D721Med (cell line): ENCODE measurements at regions not wholly inside any gene's neighbourhood (a gene's known extent, or its start where the extent isn't known, plus 50 kb on each side); places are given as distances from the start of the nearest gene placed in this dataset.
"Not testable (repeated sequence)": the region's sequence is repeated elsewhere in the genome, so short reads cannot be mapped to it uniquely, and the experiment has no call there.

ENCODE experiments used
- DNase-seq: peaks from one replicate; pipeline ENCODE4 v3.0.0; 2011; ENCODE audit warnings: low spot score; ENCODE audit not compliant: insufficient read length
- FAIRE-seq: peaks from 2 replicates; lab custom pipeline; 2011; peaks lifted over from hg19 to GRCh38; lab: Jason Lieb, UNC
- TF ChIP-seq, protein P1 (sequence below): IDR thresholded peaks from 2 replicates; pipeline ENCODE4 v1.5.1; 2012; ENCODE audit warnings: mild to moderate bottlenecking, control low read depth; ENCODE audit not compliant: insufficient read depth; ENCODE audit errors: missing control alignments

DNA sequence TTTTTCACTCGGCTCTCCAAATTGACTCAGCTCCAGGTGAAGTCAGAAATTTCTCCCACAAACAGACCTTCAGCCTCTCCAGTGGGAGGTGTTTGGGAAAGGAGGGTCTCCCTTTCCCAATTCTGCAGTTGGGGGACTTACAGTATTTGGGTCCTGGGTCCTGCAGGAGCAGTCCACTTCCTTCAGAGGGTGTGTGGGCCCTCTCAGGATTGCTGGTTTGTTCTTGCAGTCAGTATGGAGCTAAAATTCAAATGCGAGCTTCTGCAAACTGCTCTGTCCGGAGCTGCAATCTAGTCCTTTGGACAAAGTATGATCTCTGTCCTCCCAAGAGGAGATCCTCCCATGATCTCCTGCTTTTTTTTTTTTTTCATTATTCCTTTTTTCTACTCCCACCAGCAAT is 87.9 kb upstream of the MSTN start:
- TF ChIP-seq, protein P1, sequence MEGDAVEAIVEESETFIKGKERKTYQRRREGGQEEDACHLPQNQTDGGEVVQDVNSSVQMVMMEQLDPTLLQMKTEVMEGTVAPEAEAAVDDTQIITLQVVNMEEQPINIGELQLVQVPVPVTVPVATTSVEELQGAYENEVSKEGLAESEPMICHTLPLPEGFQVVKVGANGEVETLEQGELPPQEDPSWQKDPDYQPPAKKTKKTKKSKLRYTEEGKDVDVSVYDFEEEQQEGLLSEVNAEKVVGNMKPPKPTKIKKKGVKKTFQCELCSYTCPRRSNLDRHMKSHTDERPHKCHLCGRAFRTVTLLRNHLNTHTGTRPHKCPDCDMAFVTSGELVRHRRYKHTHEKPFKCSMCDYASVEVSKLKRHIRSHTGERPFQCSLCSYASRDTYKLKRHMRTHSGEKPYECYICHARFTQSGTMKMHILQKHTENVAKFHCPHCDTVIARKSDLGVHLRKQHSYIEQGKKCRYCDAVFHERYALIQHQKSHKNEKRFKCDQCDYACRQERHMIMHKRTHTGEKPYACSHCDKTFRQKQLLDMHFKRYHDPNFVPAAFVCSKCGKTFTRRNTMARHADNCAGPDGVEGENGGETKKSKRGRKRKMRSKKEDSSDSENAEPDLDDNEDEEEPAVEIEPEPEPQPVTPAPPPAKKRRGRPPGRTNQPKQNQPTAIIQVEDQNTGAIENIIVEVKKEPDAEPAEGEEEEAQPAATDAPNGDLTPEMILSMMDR: no peak

DNA sequence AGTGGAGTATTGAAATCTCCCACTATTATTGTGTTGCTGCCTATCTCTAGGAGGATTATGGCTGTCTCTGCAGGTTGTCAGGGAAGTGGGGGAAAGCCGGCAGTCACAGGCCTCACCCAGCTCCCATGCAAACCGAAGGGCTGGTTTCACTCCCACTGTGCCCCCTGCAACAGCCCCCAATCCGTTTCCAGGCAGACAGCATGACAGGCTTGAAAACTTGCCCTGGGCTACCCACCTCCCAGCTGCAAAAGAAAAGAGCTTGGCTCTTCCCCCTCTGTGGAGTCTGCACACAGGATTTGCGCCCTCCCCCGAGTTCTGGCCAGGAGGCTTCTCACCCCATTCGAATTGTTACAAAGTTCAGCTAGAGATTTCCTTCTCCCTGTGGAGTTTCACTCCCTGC is 87.4 kb upstream of the MSTN start:
- TF ChIP-seq, protein P1: no peak
- FAIRE-seq: no peak
- no peak for DNase-seq

More for the DNA sequence above, 87.9 kb upstream of the MSTN start:
- DNase-seq (no peak), FAIRE-seq (no peak)

DNA sequence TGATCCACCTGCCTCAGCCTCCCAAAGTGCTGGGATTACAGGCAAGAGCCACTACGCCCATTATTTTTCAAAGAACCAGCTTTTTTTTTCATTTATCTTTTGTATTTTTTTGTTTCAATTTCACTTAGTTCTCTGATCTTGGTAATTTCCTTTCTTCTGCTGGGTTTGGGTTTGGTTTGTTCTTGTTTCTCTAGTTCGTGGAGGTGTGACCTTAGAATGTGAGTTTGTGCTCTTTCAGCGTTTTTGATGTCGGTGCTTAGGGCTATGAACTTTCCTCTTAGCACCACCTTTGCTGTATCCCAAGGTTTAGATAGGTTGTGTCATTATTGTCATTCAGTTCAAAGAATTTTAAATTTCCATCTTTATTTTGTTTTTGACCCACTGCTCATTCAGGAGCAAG is 86.7 kb upstream of the MSTN start:
- no peak for FAIRE-seq

DNA sequence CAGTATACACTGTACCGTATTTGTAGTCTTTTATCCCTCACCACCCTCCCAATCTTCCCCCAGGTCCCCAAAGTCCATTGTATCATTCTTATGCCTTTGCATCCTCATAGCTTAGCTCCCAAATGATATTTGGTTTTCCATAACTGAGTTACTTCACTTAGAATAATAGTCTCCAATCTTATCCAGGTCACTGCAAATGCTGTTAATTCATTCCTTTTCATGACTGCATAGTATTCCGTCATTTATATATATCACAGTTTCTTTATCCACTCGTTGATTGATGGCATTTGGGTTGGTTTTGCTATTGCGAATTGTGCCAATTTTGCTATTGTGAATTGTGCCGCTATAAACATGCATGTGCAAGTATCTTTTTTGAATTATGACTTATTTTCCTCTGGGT is 83.6 kb upstream of the MSTN start:
- DNase-seq: not testable (repeated sequence)

More for the DNA sequence above, 86.7 kb upstream of the MSTN start:
- no peak for DNase-seq
- TF ChIP-seq, protein P1: no peak

DNA sequence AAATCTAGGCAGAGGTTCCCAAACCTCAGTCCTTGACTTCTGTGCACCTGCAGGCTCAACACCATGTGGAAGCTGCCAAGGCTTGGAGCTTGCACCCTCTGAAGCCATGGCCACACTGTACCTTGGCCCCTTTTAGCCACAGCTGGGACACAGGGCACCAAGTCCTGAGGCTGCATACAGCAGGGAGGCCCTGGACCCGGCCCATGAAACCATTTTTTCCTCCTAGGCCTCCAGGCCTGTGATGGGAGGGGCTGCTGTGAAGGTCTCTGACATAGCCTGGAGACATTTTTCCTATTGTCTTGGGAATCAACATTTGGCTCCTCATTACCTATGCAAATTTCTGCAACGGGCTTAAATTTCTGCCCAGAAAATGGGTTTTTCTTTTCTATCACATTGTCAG is 77.9 kb upstream of the MSTN start:
- FAIRE-seq, DNase-seq: not testable (repeated sequence)

More for the DNA sequence above, 83.6 kb upstream of the MSTN start:
- not testable (repeated sequence) for FAIRE-seq

DNA sequence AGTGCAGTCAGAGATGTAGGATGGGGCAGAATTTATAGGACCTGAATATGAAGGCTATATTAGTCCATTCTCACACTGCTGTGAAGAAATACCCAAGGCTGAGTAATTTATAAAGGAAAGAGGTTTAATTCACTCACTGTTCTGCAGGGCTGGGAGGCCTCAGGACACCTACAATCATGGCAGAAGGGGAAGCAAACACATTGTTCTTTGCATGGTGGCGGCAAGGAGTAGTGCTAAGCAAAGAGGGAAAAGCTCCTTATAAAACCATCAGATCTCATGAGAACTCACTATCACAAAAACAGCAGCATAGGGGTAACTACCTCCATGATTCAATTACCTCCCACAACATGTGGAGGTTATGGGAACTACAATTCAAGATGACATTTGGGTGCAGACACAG is 76.8 kb upstream of the MSTN start:
- no peak for DNase-seq
- no peak for FAIRE-seq
- TF ChIP-seq, protein P1: no peak

DNA sequence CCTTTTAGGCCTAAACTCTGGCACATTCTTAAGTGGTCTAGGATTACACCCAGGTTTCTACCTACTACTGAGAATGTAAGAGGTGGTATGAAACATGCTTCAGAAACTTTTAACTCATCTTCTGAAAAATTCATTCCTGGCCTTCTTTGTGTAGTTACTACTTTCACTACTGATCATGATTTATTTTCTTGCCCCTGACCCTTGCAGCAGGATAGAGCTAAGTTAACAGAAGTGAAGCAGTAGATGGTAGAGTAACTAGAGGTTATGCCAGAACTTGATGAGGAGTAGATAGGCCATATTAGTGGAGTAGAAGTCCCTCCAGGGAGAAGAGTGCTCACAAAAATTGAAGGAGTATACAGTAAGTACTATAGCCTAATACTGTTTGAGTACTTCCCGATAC is 75.5 kb upstream of the MSTN start:
- DNase-seq: no peak
- FAIRE-seq: no peak
- TF ChIP-seq, protein P1: no peak

DNA sequence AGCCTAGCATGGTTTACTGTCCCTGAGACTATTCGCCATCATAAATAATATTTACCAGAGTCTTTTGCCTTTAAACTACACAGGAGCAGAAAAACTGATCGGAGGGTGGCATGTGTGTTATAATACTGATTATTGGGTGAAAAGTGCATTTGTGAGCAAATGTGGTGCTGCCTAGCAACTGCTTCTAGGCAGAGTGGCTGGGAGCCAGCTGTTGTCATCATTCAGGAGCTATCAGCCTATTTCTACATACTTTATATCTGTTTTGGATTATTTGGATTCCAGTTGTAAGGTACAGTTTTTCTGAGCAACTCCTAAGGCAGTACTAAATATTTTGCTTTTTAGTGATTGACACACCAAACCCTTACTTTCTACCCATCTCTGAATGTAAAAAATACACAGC is 75.0 kb upstream of the MSTN start:
- TF ChIP-seq, protein P1: no peak
- no peak for DNase-seq
- FAIRE-seq: no peak
